AG20443 (cell line): ENCODE measurements at regions not wholly inside any gene's neighbourhood (a gene's known extent, or its start where the extent isn't known, plus 50 kb on each side); places are given as distances from the start of the nearest gene placed in this dataset.
"Not testable (repeated sequence)": the region's sequence is repeated elsewhere in the genome, so short reads cannot be mapped to it uniquely, and the experiment has no call there.

Experiments used
- DNase-seq: peaks from one replicate; pipeline ENCODE4 v3.0.0; 2012; ENCODE audit warnings: low spot score, mixed read lengths

DNA sequence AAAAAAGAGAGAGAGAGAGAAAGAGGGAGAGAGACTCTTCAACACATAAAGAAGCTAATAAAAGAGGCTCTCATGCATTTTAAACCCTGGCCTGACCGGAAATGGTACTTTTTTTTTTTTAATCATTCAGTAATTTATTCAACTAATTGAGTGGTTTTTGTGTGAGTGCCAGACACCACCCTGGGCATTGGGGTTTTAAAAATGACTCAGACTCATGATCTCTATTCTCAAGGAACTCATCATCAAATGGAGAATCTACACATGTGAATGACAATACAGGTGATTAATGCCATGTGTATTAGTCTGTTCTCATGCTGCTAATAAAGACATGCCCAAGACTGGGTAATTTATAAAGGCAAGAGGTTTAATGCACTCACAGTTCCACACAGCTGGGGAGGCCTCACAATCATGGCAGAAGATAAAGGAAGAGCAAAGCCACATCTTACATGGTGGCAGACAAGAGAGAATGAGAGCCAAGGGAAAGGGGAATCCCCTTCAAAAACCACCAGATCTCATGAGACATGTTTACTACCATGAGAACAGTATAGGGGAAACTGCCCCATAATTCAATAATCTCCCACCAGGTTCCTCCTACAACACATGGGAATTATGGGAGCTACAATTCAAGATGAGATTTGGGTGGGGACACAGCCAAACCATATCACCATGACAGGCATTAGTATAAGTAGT lies 158.5 kb upstream of the AUTS2 start:
- no peak for DNase-seq

DNA sequence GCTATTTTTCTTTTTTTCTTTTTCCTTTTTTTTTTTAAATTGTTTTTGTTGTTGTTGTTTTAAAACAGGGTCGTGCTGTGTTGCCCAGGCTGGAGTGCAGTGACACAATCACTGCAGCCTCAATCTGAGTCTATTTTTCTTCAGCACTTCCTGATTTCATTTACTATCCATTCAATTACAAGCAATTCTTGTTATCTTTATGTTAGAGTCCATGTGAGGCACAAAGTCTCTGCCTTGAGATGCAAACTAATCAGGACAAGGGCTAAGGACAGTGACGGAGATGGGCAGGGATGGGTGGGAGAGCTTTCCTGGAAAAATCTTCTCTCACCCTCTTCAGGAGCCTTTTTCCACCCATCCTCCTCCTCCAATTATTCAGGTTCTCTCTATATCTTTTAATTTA lies 157.3 kb upstream of the AUTS2 start:
- DNase-seq = no peak

DNA sequence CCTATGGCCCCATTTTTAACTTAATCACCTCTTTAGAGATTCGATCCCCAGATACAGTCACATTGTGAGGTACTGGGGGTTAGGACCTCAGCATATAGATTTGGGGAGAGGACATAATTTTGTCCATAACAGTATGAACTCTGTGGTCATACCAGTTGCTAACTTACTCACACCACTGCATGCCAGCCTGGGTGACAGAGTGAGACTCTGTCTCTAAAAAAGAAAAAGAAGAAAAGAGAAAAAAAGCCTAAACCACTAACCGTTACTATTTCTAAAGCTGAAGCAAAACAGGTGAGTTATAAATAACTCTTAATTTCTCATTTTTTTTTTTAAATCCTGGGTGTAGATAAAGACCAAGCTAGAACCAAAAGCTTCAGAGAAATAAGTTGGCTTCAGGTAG lies 155.1 kb upstream of the AUTS2 start:
- DNase-seq = no peak

DNA sequence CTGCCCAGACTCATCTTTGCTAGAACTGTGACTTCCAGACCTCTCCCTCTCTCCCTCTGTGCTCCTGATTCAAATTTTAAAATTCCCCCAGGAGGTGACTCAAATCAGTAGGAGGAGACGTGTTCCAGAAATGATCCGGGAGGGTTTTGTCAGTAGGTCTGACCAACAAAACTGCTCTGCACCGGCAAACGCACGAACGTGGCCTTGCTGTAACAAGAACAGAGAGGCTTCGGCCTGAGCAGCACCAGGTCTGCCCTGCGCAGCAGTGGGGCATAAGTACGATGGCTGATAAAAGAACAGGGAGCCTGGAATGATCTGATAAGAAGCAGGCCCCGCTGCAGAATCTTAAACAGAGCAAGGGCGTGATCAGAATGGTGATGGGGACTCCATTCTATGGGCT lies 152.7 kb upstream of the AUTS2 start:
- DNase-seq = no peak

DNA sequence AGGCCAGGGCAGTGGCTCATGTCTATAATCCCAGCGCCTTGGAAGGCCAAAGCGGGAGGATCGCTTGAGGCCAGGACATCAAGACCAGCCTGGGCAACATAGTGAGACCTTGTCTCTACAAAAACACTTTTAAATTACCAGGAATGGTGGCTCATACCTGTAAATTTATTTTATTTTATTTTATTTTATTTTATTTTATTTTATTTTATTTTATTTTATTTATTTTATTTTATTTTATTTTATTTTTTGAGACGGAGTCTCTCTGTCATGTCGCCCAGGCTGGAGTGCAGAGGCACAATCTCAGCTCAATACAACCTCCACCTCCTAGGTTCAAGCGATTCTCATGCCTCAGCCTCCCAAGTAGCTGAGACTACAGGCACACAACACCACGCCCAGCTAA lies 152.1 kb upstream of the AUTS2 start:
- not testable (repeated sequence) for DNase-seq

DNA sequence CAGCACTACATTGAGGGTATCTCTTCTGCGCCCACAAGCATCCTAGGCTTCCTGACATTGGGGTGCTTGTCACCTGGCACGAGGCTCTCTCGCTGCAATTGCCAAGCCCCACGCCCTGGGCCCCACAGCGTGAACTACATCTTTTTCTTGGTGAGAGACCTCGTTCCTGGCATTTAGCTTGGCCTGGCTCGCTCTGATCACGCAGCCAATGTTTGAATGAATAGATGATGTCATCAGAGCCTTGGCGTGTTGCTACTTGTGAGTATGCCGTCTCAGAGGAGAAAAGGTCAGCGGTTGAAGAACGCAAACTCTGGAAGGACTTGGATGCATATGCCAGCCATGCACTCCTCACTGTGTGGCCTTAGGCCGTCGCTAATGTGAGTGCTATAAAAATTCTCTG lies 150.2 kb upstream of the AUTS2 start:
- no peak for DNase-seq

DNA sequence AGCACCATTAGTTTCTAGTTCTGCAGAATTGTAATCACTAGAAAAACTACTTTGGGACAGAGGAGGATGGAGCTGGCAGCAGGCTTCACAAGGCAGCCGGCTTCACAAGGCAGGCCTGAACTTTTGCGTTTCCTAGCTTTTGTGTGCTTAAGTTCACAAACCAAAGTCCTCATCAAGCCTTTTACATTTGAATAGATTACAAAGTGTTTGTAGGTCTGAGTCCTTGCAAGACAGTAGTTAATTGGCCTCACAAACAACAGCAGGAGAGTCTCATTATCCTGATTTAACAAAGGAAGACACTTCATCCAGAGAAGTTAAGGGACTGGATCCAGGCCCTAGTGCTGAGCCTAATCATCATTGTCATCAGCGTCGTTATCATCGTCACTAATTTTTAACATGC lies 147.8 kb upstream of the AUTS2 start:
- DNase-seq = no peak

DNA sequence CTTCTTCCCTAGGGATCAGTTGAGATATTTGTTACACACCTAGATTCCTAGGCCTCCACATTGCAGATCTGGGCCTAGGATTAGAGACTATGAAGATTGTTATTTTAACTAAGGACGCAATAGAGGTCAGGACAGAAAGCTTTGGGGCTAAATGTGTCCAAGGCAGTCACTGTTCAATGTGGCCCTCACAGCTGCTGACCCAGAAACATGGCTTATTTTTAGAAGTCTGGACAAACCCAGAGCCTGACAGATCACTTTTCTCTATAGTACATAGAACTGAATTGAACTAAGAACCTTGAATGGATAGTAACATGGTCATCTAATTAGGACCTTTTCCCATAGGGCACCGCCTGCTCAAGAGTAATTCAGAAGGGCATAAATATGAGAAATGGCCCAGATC lies 146.6 kb upstream of the AUTS2 start:
- DNase-seq = no peak

DNA sequence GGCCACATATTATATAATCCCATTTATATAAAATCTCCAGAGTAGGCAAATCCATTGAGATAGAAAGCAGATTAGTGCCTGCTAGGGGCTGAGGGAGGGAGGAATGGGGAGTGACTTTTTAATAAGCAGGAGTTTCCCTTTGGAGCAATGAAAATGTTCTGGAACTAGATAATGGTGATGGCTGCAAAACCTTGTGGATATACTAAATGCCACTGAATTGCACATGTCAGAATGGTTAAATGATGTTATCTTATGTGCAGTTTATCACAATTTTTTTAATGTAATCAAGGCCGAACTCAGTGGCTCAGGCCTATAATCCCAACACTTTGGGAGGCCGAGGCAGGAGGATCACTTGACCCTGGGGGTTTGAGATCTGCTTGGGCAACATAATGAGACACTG lies 145.5 kb upstream of the AUTS2 start:
- no peak for DNase-seq

DNA sequence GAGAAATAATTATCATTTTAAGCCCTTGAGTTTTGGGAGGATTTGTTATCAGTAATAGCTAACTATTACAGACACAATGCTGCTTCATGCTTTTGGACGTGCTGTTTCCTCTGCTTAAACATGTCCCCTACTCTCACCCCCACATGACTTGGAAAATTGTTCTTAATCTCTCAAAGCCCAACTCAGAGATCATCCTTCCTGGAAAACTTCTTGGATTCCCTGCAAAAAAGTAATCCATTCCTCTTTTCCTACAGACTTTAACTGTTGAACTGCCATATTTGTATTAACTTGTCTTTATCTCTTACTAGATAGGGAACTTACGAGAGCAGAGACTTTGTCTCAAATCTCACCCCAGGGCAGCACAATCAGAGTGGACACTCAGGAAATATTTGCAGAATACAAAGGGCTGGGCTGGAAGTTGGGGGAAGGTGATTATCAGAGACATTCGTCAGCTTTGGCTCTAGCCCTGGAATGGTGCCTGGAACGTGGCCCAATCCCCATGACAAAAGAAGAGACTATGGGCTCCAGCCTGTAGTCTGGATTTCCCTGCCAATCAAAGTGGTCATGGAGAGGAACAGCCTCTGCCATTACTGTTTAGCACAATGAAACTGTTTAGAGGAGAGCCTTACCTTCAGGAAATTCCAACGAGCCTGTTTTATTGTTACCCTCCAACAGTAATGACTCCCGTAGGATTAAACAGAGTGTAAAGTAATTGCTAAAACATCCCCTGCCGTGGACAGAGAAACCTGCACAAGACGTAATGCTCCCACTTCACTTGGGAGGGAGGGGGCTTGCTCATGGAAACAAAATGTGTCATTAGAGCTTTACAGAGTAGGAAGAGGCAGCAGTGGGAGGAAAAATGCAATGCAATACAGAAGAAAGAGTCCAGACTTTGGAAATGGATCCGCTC lies 140.4 kb upstream of the AUTS2 start:
- peak; percentile 64 for DNase-seq

DNA sequence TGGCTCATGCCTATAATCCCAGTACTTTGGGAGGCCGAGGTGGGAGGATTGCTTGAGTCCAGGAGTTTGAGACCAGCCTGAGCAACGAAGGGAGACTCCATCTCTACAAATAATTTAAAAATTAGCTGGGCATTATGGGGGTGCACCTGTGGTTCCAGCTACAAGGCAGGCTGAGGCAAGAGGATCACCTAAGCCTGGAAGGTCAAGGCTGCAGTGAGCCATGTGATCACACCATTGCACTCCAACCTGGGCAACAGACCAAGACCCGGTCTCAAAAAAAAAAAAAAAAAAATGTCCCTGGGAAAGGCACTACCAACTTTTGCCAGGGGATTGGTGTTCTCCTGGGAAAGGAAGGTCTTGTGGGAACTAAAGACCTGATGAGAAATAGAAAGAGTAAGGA lies 134.2 kb upstream of the AUTS2 start:
- DNase-seq = no peak

DNA sequence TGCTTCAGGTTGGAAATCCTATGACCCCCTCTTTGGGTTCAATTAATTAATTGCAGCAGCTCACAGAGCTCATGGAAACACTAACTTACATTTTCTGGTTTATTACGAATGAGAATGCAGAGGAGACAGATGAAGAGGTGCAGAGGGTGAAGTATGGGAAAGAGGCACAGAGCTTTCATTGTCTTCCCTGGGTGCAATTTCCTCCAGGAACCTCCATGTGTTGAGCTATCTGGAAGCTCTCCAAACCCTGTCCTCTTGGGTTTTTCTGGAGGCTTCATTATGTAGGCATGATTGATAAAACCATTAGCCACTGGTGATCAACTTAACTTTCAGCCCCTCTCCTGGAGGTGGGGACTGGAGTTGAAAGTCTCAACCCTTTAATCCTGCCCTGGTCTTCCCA lies 133.0 kb upstream of the AUTS2 start:
- no peak for DNase-seq

DNA sequence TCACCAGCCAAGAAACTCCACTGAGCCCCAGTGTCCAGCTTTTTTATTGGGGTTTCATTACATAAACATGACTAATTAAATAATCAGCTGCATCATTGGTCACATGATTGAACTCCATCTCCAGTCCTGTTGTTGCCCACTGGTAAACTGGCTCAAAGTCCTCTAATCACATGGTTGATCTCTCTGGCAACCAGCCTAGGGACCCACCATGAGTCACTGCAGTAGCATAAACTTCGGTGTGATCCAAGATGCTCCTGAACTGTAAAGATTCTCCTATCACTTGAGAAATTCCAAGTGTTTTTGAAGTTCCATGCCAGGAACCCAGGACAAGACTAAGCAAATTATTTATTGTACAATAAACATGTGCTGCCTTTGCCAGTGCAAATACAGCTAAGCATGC lies 130.4 kb upstream of the AUTS2 start:
- no peak for DNase-seq

DNA sequence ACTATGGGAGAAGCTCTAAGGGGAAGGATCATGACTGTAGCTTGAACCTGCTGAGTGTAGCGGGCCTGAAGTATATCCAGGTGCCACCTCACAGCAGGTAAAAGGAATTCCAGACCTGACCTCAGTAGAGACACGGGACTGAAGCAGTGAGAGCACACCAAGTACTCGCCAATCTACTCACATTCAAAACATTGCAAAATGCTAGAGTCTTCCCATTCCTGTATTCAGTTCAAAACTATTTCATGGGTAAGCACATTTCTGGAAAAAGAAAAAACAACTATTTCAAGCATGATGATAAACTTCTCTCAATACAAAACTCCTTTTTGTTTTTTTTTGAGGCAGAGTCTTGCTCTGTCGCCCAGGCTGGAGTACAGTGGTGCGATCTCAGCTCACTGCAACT lies 121.9 kb upstream of the AUTS2 start:
- peak; percentile 77 for DNase-seq

DNA sequence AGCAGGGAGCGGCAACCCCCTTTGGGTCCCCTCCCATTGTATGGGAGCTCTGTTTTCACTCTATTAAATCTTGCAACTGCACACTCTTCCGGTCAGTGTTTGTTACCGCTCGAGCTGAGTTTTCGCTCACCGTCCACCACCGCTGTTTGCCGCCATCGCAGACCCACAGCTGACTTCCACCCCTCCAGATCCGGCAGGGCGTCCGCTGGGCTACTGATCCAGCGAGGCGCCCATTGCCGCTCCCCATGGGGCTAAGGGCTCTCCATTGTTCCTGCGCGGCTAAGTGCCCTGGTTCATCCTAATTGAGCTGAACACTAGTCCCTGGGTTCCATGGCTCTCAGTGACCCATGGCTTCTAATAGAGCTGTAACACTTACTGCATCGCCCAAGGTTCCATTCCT lies 115.6 kb upstream of the AUTS2 start:
- no peak for DNase-seq

DNA sequence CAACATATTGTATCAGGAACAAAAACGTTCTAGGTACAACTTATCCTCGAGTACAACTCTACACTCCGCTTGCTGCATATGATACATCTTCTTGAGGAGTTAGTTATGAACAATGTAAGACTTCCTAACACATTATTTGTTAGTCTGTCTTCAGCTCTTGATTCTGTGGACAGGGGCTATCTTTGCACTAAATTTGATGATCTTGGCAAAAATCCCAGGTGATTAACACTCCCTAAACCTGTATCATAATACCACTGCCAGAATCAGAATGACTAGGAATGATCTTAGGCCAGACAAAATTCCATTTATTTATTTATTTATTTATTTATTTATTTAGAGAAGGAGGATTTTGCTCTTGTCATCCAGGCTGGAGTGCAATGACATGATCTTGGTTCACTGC lies 108.7 kb upstream of the AUTS2 start:
- DNase-seq = no peak

DNA sequence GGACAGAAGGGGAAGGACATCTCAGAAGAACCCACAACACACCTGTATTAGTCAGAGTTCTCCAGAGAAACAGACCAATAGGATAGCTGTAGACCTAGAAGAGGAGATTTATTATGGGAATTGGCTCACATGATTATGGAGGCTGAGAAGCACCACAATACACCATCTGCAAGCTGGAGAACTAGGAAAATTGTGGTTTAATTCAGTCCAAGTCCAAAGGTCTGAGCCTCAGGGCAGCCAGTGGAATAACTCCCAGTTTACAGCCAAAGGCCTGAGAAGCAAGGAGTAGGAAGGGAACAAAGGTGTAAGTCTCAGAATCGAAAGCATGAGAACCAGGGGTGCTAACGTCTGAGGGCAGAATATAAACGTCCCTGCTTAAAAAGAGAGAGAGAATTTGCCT lies 99.6 kb upstream of the AUTS2 start:
- no peak for DNase-seq

DNA sequence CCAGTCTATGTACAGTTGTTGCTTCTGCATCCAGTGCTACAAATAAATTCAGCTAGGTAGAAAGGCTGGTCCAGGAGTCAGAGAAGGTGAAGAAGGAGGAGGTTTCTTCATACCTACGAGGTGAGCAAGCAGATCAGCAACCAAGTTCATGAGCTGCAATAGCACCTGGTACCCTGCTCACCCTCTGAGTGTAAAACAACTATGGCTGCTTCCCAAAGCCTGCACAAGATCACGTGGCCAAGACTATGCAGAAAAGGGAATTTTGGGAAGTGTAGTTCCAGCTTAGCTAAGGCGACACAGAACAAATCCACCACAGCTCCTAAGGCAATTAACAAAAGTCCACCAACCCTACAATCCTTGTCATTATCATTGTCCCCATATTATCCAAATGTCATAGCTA lies 95.9 kb upstream of the AUTS2 start:
- DNase-seq = no peak

DNA sequence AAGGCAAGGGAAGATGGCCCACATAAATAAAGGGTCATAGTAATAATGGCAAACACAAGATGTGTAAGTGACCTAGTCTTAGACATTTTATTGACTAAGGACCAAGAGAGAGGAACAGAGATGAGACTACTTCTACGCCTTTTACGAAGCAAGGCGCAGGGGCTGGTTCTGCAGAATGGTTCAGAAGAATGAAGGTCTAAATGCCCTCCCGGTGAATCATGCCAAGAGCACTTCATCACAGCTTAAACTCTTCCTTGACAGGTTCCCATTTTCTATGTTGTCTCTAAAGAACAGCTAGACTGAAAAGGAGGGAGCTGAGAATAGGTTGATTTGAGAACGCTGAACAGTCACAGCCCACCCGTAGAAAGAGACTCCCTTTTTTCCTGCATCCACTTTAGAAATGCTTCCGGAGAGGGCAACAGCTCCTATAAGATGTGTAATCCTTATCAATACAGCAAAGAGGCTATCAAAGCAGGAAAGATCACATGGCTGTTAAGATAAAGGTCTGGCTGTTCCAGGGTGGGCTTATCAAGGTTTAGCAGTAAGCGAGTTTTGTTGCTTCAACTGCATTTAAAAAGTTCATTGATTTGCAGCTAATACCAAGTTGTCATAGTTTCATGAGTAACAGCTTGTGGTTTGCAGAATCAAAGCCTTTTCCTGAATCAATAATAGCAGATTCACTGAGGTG lies 93.4 kb upstream of the AUTS2 start:
- no peak for DNase-seq

DNA sequence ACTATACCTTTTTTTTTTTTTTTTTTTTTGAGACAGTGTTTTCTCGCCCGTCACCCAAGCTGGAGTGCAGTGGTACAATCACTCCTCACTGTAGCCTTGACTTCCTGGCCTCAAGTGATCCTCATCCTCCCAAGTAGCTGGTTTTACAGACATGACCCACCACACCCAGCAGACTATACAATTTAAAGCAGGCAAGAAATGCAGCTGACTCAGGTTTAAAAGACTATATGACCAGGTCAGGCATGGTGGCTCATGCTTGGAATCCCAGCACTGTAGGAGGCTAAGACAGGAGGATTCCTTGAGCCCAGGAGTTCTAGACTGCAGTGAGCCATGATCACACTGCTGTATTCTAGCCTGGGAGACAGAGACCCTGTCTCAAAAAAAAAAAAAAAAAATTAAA lies 89.5 kb upstream of the AUTS2 start:
- no peak for DNase-seq

DNA sequence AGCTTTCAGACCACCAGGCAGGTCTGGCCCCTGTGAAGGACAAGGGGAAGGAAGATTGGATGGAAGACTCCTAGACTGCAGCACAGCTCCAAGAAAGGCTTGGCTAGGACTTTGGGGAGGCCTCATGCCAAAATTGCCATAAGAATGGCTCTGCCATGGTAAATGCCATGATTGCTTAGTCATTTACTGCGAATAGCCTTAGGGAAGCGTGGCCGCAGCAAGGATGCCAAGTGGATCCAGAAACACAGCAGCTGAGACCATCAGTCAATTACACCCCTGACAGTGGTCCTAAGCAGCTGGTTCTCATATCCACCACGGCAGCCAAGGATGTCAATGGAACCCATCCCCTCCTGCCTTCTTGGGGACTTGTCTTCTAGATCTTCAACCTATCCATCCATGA lies 88.2 kb upstream of the AUTS2 start:
- DNase-seq = no peak

DNA sequence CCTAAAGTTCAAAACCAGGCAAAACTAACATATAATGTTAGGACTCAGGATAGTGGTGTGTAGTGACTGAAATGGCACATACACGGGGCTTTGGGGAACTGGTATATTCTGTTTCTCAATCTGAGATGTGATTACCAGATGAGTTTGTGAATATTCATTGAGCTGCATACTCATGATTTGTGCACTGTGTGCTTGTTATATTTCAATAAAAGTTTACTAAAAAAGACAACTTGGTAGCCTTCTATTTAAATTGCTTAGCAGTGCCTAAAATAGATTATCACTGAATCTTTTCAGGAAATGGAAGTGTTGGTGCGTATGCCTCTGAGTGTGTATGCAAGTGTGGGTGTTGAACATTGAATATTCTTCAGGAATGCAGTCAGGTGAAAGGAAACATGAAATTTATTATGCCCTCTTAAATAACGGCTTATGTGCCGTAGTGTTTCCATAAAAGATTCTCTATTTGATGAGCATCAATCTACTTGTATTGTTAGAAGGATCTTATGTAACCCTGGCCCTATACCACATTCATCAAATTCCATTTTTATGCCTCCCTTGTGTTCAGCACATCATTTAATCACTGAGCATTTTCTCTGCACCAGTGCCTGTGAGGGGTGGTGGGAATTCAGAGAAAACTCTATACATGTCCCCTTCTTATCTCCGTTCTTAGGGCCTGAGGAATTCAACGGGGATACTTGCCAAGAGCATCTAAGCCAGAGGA lies 82.6 kb upstream of the AUTS2 start:
- no peak for DNase-seq
